SU-DHL-6 (cell line): ENCODE measurements at regions not wholly inside any gene's neighbourhood (a gene's known extent, or its start where the extent isn't known, plus 50 kb on each side); places are given as distances from the start of the nearest gene placed in this dataset.

Source experiments
- EZH2phosphoT487 ChIP-seq: fragments of 200-600 bp; sonication (generic), shearing (Covaris generic); conservative IDR thresholded peaks from 2 replicates; pipeline ENCODE4 v1.6.1; 2018; ENCODE audit warnings: mild to moderate bottlenecking, antibody characterized with exemption, low read length, moderate library complexity, mixed read lengths
- TF ChIP-seq, protein P1 (sequence below): fragments of 200-600 bp; sonication (generic); IDR thresholded peaks from one replicate; pipeline ENCODE4 v1.5.1; 2017; ENCODE audit warnings: antibody characterized with exemption, mild to moderate bottlenecking, low read length, moderate library complexity; ENCODE audit not compliant: insufficient read depth, poor library complexity, severe bottlenecking

DNA sequence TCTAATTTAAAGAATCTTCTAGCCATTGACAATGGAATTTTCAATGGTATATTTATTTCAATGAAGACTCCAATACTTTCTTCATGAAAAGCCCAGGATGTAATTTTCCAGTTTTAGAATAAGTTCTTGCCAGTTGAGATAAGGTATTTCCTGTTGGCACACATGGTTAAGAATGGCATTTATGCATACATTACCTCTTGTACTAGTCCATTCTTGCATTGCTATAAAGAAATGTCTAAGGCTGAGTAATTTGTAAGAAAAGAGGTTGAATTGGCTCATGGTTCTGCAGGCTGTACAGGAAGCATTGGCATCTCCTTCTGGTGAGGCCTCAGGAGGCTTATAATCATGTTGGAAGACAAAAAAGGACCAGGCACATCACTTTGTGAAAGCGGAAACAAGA lies 1179.6 kb downstream of the AMY1C start:
- TF ChIP-seq, protein P1, sequence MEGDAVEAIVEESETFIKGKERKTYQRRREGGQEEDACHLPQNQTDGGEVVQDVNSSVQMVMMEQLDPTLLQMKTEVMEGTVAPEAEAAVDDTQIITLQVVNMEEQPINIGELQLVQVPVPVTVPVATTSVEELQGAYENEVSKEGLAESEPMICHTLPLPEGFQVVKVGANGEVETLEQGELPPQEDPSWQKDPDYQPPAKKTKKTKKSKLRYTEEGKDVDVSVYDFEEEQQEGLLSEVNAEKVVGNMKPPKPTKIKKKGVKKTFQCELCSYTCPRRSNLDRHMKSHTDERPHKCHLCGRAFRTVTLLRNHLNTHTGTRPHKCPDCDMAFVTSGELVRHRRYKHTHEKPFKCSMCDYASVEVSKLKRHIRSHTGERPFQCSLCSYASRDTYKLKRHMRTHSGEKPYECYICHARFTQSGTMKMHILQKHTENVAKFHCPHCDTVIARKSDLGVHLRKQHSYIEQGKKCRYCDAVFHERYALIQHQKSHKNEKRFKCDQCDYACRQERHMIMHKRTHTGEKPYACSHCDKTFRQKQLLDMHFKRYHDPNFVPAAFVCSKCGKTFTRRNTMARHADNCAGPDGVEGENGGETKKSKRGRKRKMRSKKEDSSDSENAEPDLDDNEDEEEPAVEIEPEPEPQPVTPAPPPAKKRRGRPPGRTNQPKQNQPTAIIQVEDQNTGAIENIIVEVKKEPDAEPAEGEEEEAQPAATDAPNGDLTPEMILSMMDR: no peak
- TF ChIP-seq EZH2phosphoT487: no peak
